Neuronal stem cell (in vitro differentiated cells): ENCODE measurements at regions not wholly inside any gene's neighbourhood (a gene's known extent, or its start where the extent isn't known, plus 50 kb on each side); places are given as distances from the start of the nearest gene placed in this dataset.

Experiments used
- DNase-seq: peaks from one replicate; pipeline ENCODE4 v3.0.0-alpha.2; 2013; ENCODE audit warnings: low spot score
- H2AFZ ChIP-seq: one replicate; pipeline ENCODE4 v1.6.1; 2013; ENCODE audit warnings: mild to moderate bottlenecking, low read length, inconsistent platforms
- H2AK5ac ChIP-seq: 2 replicates; pipeline ENCODE4 v1.6.1; 2013; ENCODE audit warnings: low read depth, mild to moderate bottlenecking, inconsistent platforms, low read length, moderate library complexity, mixed read lengths
- H2BK120ac ChIP-seq: 2 replicates; pipeline ENCODE4 v1.6.1; 2013; ENCODE audit warnings: low read depth, mild to moderate bottlenecking, inconsistent platforms, low read length, moderate library complexity, mixed read lengths
- H2BK12ac ChIP-seq: one replicate; pipeline ENCODE4 v1.6.1; 2013; ENCODE audit warnings: low read length, inconsistent platforms
- H2BK15ac ChIP-seq: 2 replicates; pipeline ENCODE4 v1.6.1; 2013; ENCODE audit warnings: mild to moderate bottlenecking, low read length, inconsistent platforms, mixed read lengths
- H2BK5ac ChIP-seq: one replicate; pipeline ENCODE4 v1.6.1; 2013; ENCODE audit warnings: inconsistent platforms, mild to moderate bottlenecking, low read length, moderate library complexity
- H3K14ac ChIP-seq: one replicate; pipeline ENCODE4 v1.6.1; 2013; ENCODE audit warnings: low read length, inconsistent platforms
- H3K18ac ChIP-seq: 2 replicates; pipeline ENCODE4 v1.6.1; 2013; ENCODE audit warnings: low read length, inconsistent platforms
- H3K23ac ChIP-seq: 2 replicates; pipeline ENCODE4 v1.6.1; 2013; ENCODE audit warnings: low read depth, mild to moderate bottlenecking, mixed read lengths, low read length, inconsistent platforms; ENCODE audit not compliant: poor library complexity
- H3K27ac ChIP-seq: replicated peaks from 3 replicates; pipeline ENCODE4 v1.5.1; 2013; ENCODE audit warnings: low read length, inconsistent platforms
- H3K27me3 ChIP-seq, 3 experiments: 2 replicates each; pipeline ENCODE4 v1.6.1; 2013; ENCODE audit warnings: low read length in 3 of 3, mild to moderate bottlenecking in 2 of 3, inconsistent platforms in 1 of 3, low read depth in 1 of 3, mixed read lengths in 1 of 3, moderate library complexity in 1 of 3; ENCODE audit not compliant: control insufficient read depth in 3 of 3, insufficient read depth in 3 of 3
- H3K36me3 ChIP-seq, 2 donors: replicated peaks in 1 of 2; 2 replicates each; pipeline ENCODE4 v1.6.1; 2013; ENCODE audit warnings: low read length in 2 of 2; ENCODE audit not compliant: control insufficient read depth in 2 of 2, insufficient read depth in 2 of 2
- H3K4ac ChIP-seq: 2 replicates; pipeline ENCODE4 v1.6.1; 2013; ENCODE audit warnings: inconsistent platforms, mild to moderate bottlenecking, low read length, moderate library complexity
- H3K4me1 ChIP-seq, 2 donors: 1 replicate in 1 of 2; 2 replicates in 1 of 2; pipeline ENCODE4 v1.6.1; 2013; ENCODE audit warnings: low read length in 2 of 2, low read depth in 1 of 2; ENCODE audit not compliant: control insufficient read depth in 2 of 2, insufficient read depth in 1 of 2
- H3K4me2 ChIP-seq: one replicate; pipeline ENCODE4 v1.6.1; 2013; ENCODE audit warnings: mild to moderate bottlenecking, low read length, inconsistent platforms; ENCODE audit not compliant: insufficient read depth, poor library complexity, severe bottlenecking
- H3K4me3 ChIP-seq, 2 donors: 2 replicates each; pipeline ENCODE4 v1.5.1; 2013; ENCODE audit warnings: low read length in 2 of 2, mild to moderate bottlenecking in 2 of 2, inconsistent platforms in 1 of 2, moderate library complexity in 1 of 2
- H3K79me1 ChIP-seq: one replicate; pipeline ENCODE4 v1.6.1; 2013; ENCODE audit warnings: low read depth, mild to moderate bottlenecking, inconsistent platforms, low read length, moderate library complexity
- H3K9ac ChIP-seq: one replicate; pipeline ENCODE4 v1.6.1; 2013; ENCODE audit warnings: mild to moderate bottlenecking, low read depth, low read length, inconsistent platforms; ENCODE audit not compliant: poor library complexity
- H3K9me3 ChIP-seq, 2 donors: replicated peaks in 1 of 2; 2 replicates each; pipeline versions ENCODE3 to v1.6.1; 2013; ENCODE audit warnings: low read length in 2 of 2, mild to moderate bottlenecking in 2 of 2, inconsistent platforms in 1 of 2, low read depth in 1 of 2, mixed read lengths in 1 of 2, moderate library complexity in 1 of 2; ENCODE audit not compliant: control insufficient read depth in 2 of 2, insufficient read depth in 1 of 2
- H4K8ac ChIP-seq: one replicate; pipeline ENCODE4 v1.6.1; 2013; ENCODE audit warnings: low read depth, mild to moderate bottlenecking, inconsistent platforms, low read length, moderate library complexity
- H4K91ac ChIP-seq: one replicate; pipeline ENCODE4 v1.6.1; 2013; ENCODE audit warnings: low read length, low read depth, mild to moderate bottlenecking, inconsistent platforms; ENCODE audit not compliant: poor library complexity
- WGBS, 2 donors: extraction: QIAGEN DNeasy Blood & Tissue Kit; methylation state at CpG; one replicate each; pipeline ENCODE4 v1.1.7; 2013; ENCODE audit warnings: missing lambda C conversion rate in 2 of 2, mixed read lengths in 1 of 2; ENCODE audit not compliant: insufficient read length in 2 of 2, insufficient replicate concordance in 1 of 2; ENCODE audit errors: extremely low coverage in 2 of 2; 5-methylcytosine and 5-hydroxymethylcytosine counted together

- Histone ChIP-seq H2AK5ac (no peak overlapping the region), H2BK15ac (no peak overlapping the region), H2BK12ac (no peak overlapping the region), H2BK120ac (no peak overlapping the region), H3K9me3 (no peaks in the 10 kb centered on the region), H3K4me1 (no peaks in the 10 kb centered on the region), H3K27me3 (no peaks in the 10 kb centered on the region), H4K8ac (no peak overlapping the region), H2AFZ (no peak overlapping the region), H3K18ac (no peak overlapping the region), H3K9ac (no peak overlapping the region), H3K79me1 (no peaks in the 10 kb centered on the region), H3K36me3 (no peaks in the 10 kb centered on the region), H3K14ac (no peak overlapping the region), H3K4me3 (no peak overlapping the region), H3K23ac (no peak overlapping the region), H3K4me2 (no peak overlapping the region), H3K27ac (no peak overlapping the region), H4K91ac (no peak overlapping the region), H3K4ac (no peak overlapping the region), H2BK5ac (no peak overlapping the region)
- DNase-seq: no peak
- no CpG with 5 or more reads among the region's 3 CpGs for WGBS, 2 donors
Observed at GRCh38 chr6:140844167-140844566, 1288.6 kb upstream of the GJE1 start.

- no peak overlapping the region for H3K18ac ChIP-seq
- H3K23ac ChIP-seq: no peak overlapping the region
- H3K79me1 ChIP-seq: no peaks in the 10 kb centered on the region
- H2BK12ac ChIP-seq: no peak overlapping the region
- no peaks in the 10 kb centered on the region for H3K36me3 ChIP-seq
- no peak overlapping the region for H3K4me2 ChIP-seq
- H3K14ac ChIP-seq: no peak overlapping the region
- no peaks in the 10 kb centered on the region for H3K27me3 ChIP-seq
- no peak overlapping the region for H2AFZ ChIP-seq
- no peak overlapping the region for H4K8ac ChIP-seq
- no peak overlapping the region for H3K4ac ChIP-seq
- WGBS, 2 donors: no CpG with 5 or more reads among the region's 1 CpG
- H3K27ac ChIP-seq: no peak overlapping the region
- H3K9ac ChIP-seq: no peak overlapping the region
- H3K4me1 ChIP-seq: peaks cover 0 to 3% of the 10 kb centered on the region in 2 donors
- H2BK5ac ChIP-seq: no peak overlapping the region
- H3K9me3 ChIP-seq: peaks cover 0 to 2% of the 10 kb centered on the region in 2 donors
- H2BK15ac ChIP-seq: no peak overlapping the region
- H4K91ac ChIP-seq: no peak overlapping the region
- no peak for DNase-seq
- no peak overlapping the region for H2BK120ac ChIP-seq
- no peak overlapping the region for H3K4me3 ChIP-seq
- no peak overlapping the region for H2AK5ac ChIP-seq
Observed at GRCh38 chr6:140833408-140833807, 1299.3 kb upstream of the GJE1 start.

GRCh38 chr6:140830666-140831065 lies 1302.1 kb upstream of the GJE1 start:
- H2BK12ac ChIP-seq: no peak overlapping the region
- H3K18ac ChIP-seq: no peak overlapping the region
- peaks cover 0 to 3% of the 10 kb centered on the region in 2 donors for H3K4me1 ChIP-seq
- no peak overlapping the region for H2BK15ac ChIP-seq
- H3K4me3 ChIP-seq: no peak overlapping the region
- H3K4me2 ChIP-seq: no peak overlapping the region
- H3K36me3 ChIP-seq: no peaks in the 10 kb centered on the region
- H2BK5ac ChIP-seq: no peak overlapping the region
- peaks cover 0 to 2% of the 10 kb centered on the region in 2 donors for H3K9me3 ChIP-seq
- H2AK5ac ChIP-seq: no peak overlapping the region
- no peak overlapping the region for H4K8ac ChIP-seq
- H3K9ac ChIP-seq: no peak overlapping the region
- no peak overlapping the region for H3K23ac ChIP-seq
- no peak for DNase-seq
- no peak overlapping the region for H3K4ac ChIP-seq
- H3K27me3 ChIP-seq: no peaks in the 10 kb centered on the region
- no peak overlapping the region for H3K27ac ChIP-seq
- H2BK120ac ChIP-seq: no peak overlapping the region
- H2AFZ ChIP-seq: no peak overlapping the region
- no CpG with 5 or more reads among the region's 1 CpG for WGBS, 2 donors
- no peaks in the 10 kb centered on the region for H3K79me1 ChIP-seq
- H3K14ac ChIP-seq: no peak overlapping the region
- no peak overlapping the region for H4K91ac ChIP-seq

GRCh38 chr6:140828856-140829255 lies 1303.9 kb upstream of the GJE1 start:
- no peak overlapping the region for H2BK15ac ChIP-seq
- no peaks in the 10 kb centered on the region for H3K27me3 ChIP-seq
- no peak overlapping the region for H3K4ac ChIP-seq
- no peak overlapping the region for H2BK5ac ChIP-seq
- H3K79me1 ChIP-seq: no peaks in the 10 kb centered on the region
- H2BK120ac ChIP-seq: no peak overlapping the region
- no peak overlapping the region for H3K9ac ChIP-seq
- no peak overlapping the region for H3K27ac ChIP-seq
- no peak overlapping the region for H4K8ac ChIP-seq
- no peak for DNase-seq
- H3K14ac ChIP-seq: no peak overlapping the region
- H3K9me3 ChIP-seq: peaks cover 0 to 2% of the 10 kb centered on the region in 2 donors
- no peak overlapping the region for H2AFZ ChIP-seq
- no peaks in the 10 kb centered on the region for H3K4me1 ChIP-seq
- H3K4me2 ChIP-seq: no peak overlapping the region
- no peak overlapping the region for H3K4me3 ChIP-seq
- H2BK12ac ChIP-seq: no peak overlapping the region
- no peak overlapping the region for H3K23ac ChIP-seq
- WGBS, 2 donors: no CpG with 5 or more reads among the region's 7 CpGs
- H3K36me3 ChIP-seq: no peaks in the 10 kb centered on the region
- H4K91ac ChIP-seq: no peak overlapping the region
- no peak overlapping the region for H2AK5ac ChIP-seq
- no peak overlapping the region for H3K18ac ChIP-seq
